SK-N-SH (cell line): ENCODE measurements at regions not wholly inside any gene's neighbourhood (a gene's known extent, or its start where the extent isn't known, plus 50 kb on each side); places are given as distances from the start of the nearest gene placed in this dataset.

Experiments
- CTCF ChIA-PET: fragments of 300-600, 350-600 bp; formaldehyde crosslinking; extraction: SDS; loops from one replicate; lab custom pipeline; 2021; lab: Yijun Ruan, JAX
- POLR2A ChIA-PET: fragments of 350-600 bp; sonication (Branson Sonifier 250); formaldehyde crosslinking; extraction: SDS; loops from one replicate; lab custom pipeline; 2020; ENCODE audit warnings: antibody characterized with exemption, inconsistent platforms; lab: Yijun Ruan, JAX
- DNase-seq: peaks from one replicate; pipeline ENCODE4 v3.0.0; 2012
- H2AFZ ChIP-seq: fragments of 200-600 bp; sonication (generic); 2 replicates; pipeline ENCODE4 v1.8.1; 2016; ENCODE audit warnings: antibody characterized with exemption, mild to moderate bottlenecking, low read depth
- H3F3A ChIP-seq: fragments of 200-600 bp; sonication (generic); replicated peaks from 2 replicates; pipeline ENCODE3; 2016; ENCODE audit warnings: antibody characterized with exemption, mild to moderate bottlenecking; ENCODE audit not compliant: insufficient read depth
- H3K27ac ChIP-seq, 2 experiments: fragments of 200-500 bp in 1 of 2; fragments of 200-600 bp in 1 of 2; sonication (Bioruptor generic) in 1 of 2; sonication (generic), shearing (Covaris generic) in 1 of 2; 2 replicates each; pipeline versions ENCODE4 v1.5.1 to v1.6.1; 2014 to 2016; ENCODE audit warnings: low read depth in 2 of 2, inconsistent platforms in 1 of 2, low read length in 1 of 2, mild to moderate bottlenecking in 1 of 2, mixed read lengths in 1 of 2
- H3K27me3 ChIP-seq: fragments of 200-600 bp; sonication (generic), shearing (Covaris generic); 2 replicates; pipeline ENCODE4 v1.6.1; 2016; ENCODE audit warnings: mixed run types; ENCODE audit not compliant: insufficient read depth
- H3K36me3 ChIP-seq, 2 experiments: fragments of 200-500 bp in 1 of 2; fragments of 200-600 bp in 1 of 2; sonication (Bioruptor generic) in 1 of 2; sonication (generic) in 1 of 2; replicated peaks in 1 of 2; 2 replicates each; pipeline versions ENCODE3 to v1.5.1; 2014 to 2016; ENCODE audit warnings: low read length in 1 of 2, mild to moderate bottlenecking in 1 of 2; ENCODE audit not compliant: insufficient read depth in 2 of 2, control insufficient read depth in 1 of 2
- H3K4me1 ChIP-seq, 2 experiments: fragments of 200-500 bp in 1 of 2; fragments of 200-600 bp in 1 of 2; sonication (Bioruptor generic) in 1 of 2; sonication (generic), shearing (Covaris generic) in 1 of 2; 2 replicates each; pipeline versions ENCODE4 v1.5.1 to v1.6.1; 2014 to 2016; ENCODE audit warnings: low read depth in 1 of 2, low read length in 1 of 2, mixed run types in 1 of 2; ENCODE audit not compliant: insufficient read depth in 2 of 2, control insufficient read depth in 1 of 2
- H3K4me2 ChIP-seq: fragments of 200-600 bp; sonication (generic), shearing (Covaris generic); 2 replicates; pipeline ENCODE4 v1.6.1; 2017; ENCODE audit warnings: mixed run types
- H3K4me3 ChIP-seq, 2 experiments: fragments of 200-500 bp in 1 of 2; fragments of 200-600 bp in 1 of 2; sonication (Bioruptor generic) in 1 of 2; sonication (generic), shearing (Covaris generic) in 1 of 2; 2 replicates each; pipeline versions ENCODE4 v1.5.1 to v1.8.1; 2014 to 2016; ENCODE audit warnings: low read depth in 2 of 2, inconsistent platforms in 1 of 2, low read length in 1 of 2, mild to moderate bottlenecking in 1 of 2, mixed read lengths in 1 of 2, moderate library complexity in 1 of 2
- H3K79me2 ChIP-seq: fragments of 200-600 bp; sonication (generic); 2 replicates; pipeline ENCODE4 v1.8.1; 2017; ENCODE audit warnings: mild to moderate bottlenecking; ENCODE audit not compliant: insufficient read depth
- H3K9ac ChIP-seq: fragments of 200-600 bp; sonication (generic); 2 replicates; pipeline ENCODE4 v1.6.1; 2017; ENCODE audit warnings: mixed run types
- H3K9me2 ChIP-seq: fragments of 200-600 bp; sonication (generic); 2 replicates; pipeline ENCODE4 v1.6.1; 2017; ENCODE audit warnings: mixed run types
- H3K9me3 ChIP-seq: fragments of 200-600 bp; sonication (generic); 2 replicates; pipeline ENCODE4 v1.6.1; 2017; ENCODE audit warnings: mixed run types, mild to moderate bottlenecking, moderate library complexity
- H4K20me1 ChIP-seq: fragments of 200-600 bp; sonication (generic); 2 replicates; pipeline ENCODE4 v1.6.1; 2017; ENCODE audit warnings: mild to moderate bottlenecking, mixed run types; ENCODE audit not compliant: insufficient read depth
- EP300 ChIP-seq, 2 experiments: IDR thresholded peaks; 2 replicates each; pipeline versions ENCODE4 v1.4.0 to v1.6.1; 2012; ENCODE audit warnings: borderline replicate concordance in 1 of 2, low read depth in 1 of 2, low read length in 1 of 2
- FOSL2 ChIP-seq: IDR thresholded peaks from 2 replicates; pipeline ENCODE4 v1.4.0; 2012; ENCODE audit warnings: low read depth, mild to moderate bottlenecking, moderate library complexity, borderline replicate concordance
- FOXJ3 ChIP-seq: sonication (generic); formaldehyde crosslinking; IDR thresholded peaks from 2 replicates; pipeline ENCODE4 v1.5.1; 2020; ENCODE audit warnings: mild to moderate bottlenecking, missing genetic modification reagents
- FOXM1 ChIP-seq: IDR thresholded peaks from 2 replicates; pipeline ENCODE4 v1.4.0; 2012; ENCODE audit warnings: low read depth, mild to moderate bottlenecking
- GABPA ChIP-seq: IDR thresholded peaks from 2 replicates; pipeline ENCODE4 v1.4.0; 2012; ENCODE audit warnings: low read depth, mild to moderate bottlenecking
- GATA2 ChIP-seq: sonication (generic); formaldehyde crosslinking; IDR thresholded peaks from 2 replicates; pipeline ENCODE4 v1.5.0; 2020; ENCODE audit warnings: mild to moderate bottlenecking, missing genetic modification reagents
- IRF3 ChIP-seq: fragments of 150-350 bp; IDR thresholded peaks from 2 replicates; pipeline ENCODE4 v1.6.1; 2016; ENCODE audit warnings: mild to moderate bottlenecking, low read depth, low read length
- JUND ChIP-seq: IDR thresholded peaks from 2 replicates; pipeline ENCODE4 v1.4.0; 2012
- MAX ChIP-seq: IDR thresholded peaks from 2 replicates; pipeline ENCODE4 v1.4.0; 2012; ENCODE audit warnings: low read depth
- MEF2A ChIP-seq: IDR thresholded peaks from 2 replicates; pipeline ENCODE4 v1.4.0; 2012; ENCODE audit warnings: low read depth, borderline replicate concordance
- MXI1 ChIP-seq: IDR thresholded peaks from 2 replicates; pipeline ENCODE4 v1.6.1; 2012; ENCODE audit warnings: mild to moderate bottlenecking, low read depth, low read length, improper control_type of control experiment
- NRF1 ChIP-seq: IDR thresholded peaks from 2 replicates; pipeline ENCODE4 v1.6.1; 2012; ENCODE audit warnings: low read depth, mild to moderate bottlenecking, low read length
- RFX5 ChIP-seq: IDR thresholded peaks from 2 replicates; pipeline ENCODE4 v1.6.1; 2012; ENCODE audit warnings: mild to moderate bottlenecking, improper control_type of control experiment, low read length
- RXRA ChIP-seq: IDR thresholded peaks from 2 replicates; pipeline ENCODE4 v1.4.0; 2012; ENCODE audit warnings: low read depth, mild to moderate bottlenecking, borderline replicate concordance
- SIN3A ChIP-seq: IDR thresholded peaks from 2 replicates; pipeline ENCODE4 v1.6.1; 2012; ENCODE audit warnings: low read depth, mild to moderate bottlenecking, low read length, moderate library complexity, borderline replicate concordance
- SMC3 ChIP-seq: IDR thresholded peaks from 2 replicates; pipeline ENCODE4 v1.6.1; 2012; ENCODE audit warnings: low read depth, low read length, improper control_type of control experiment
- TAF1 ChIP-seq: IDR thresholded peaks from 2 replicates; pipeline ENCODE4 v1.6.1; 2012; ENCODE audit warnings: low read depth, mild to moderate bottlenecking, low read length, moderate library complexity, borderline replicate concordance
- TEAD4 ChIP-seq: IDR thresholded peaks from 2 replicates; pipeline ENCODE4 v1.4.0; 2012; ENCODE audit warnings: mild to moderate bottlenecking, borderline replicate concordance; ENCODE audit not compliant: insufficient read depth
- USF2 ChIP-seq: fragments of 150-350 bp; IDR thresholded peaks from 2 replicates; pipeline ENCODE4 v1.6.1; 2017; ENCODE audit warnings: antibody characterized with exemption, low read length, low read depth, borderline replicate concordance
- YY1 ChIP-seq: IDR thresholded peaks from 2 replicates; pipeline ENCODE4 v1.4.0; 2012; ENCODE audit warnings: low read depth, mild to moderate bottlenecking
- ZBTB33 ChIP-seq: IDR thresholded peaks from 2 replicates; pipeline ENCODE4 v1.4.0; 2012; ENCODE audit warnings: low read depth, borderline replicate concordance
- WGBS: methylation state at CpG from one replicate; pipeline ENCODE4 v1.1.6; 2017; ENCODE audit warnings: low lambda C conversion rate; 5-methylcytosine and 5-hydroxymethylcytosine counted together

GRCh38 chr20:53714524-53714923 lies 120.9 kb upstream of the ZNF217 start:
- Histone ChIP-seq H3K4me1 (no peaks in the 10 kb centered on the region), H3F3A (no peaks in the 10 kb centered on the region), H3K27me3 (no peaks in the 10 kb centered on the region), H3K36me3 (no peaks in the 10 kb centered on the region), H3K9me2 (no peaks in the 10 kb centered on the region), H3K27ac (no peak overlapping the region), H3K4me3 (no peak overlapping the region), H4K20me1 (no peaks in the 10 kb centered on the region), H2AFZ (no peak overlapping the region), H3K9me3 (no peaks in the 10 kb centered on the region), H3K9ac (no peak overlapping the region), H3K4me2 (no peak overlapping the region), H3K79me2 (no peaks in the 10 kb centered on the region)
- ChIA-PET POLR2A (no interaction called here), CTCF (no interaction called here)
- 91% methylated on average over 4 of the region's 4 CpGs for whole genome bisulfite sequencing
- TF ChIP-seq TAF1 (no peak), IRF3 (no peak), SIN3A (no peak), FOSL2 (no peak), EP300 (IDR thresholded peaks at IDR 0.05; ENCODE audit: borderline replicate concordance in 1 of 2, low read depth in 1 of 2, low read length in 1 of 2) (no peak)
- no peak for DNase-seq

GRCh38 chr20:53713328-53714056 lies 119.9 kb upstream of the ZNF217 start:
- no peak overlapping the region for H2AFZ ChIP-seq
- no peak for DNase-seq
- H4K20me1 ChIP-seq = no peaks in the 10 kb centered on the region
- H3K9me2 ChIP-seq = no peaks in the 10 kb centered on the region
- H3K4me1 ChIP-seq = no peaks in the 10 kb centered on the region
- CTCF ChIA-PET = no interaction called here
- 81% methylated on average over 12 of the region's 17 CpGs for WGBS
- H3K79me2 ChIP-seq = no peaks in the 10 kb centered on the region
- no peak overlapping the region for H3K4me3 ChIP-seq
- no peaks in the 10 kb centered on the region for H3K9me3 ChIP-seq
- H3K27ac ChIP-seq = no peak overlapping the region
- no peaks in the 10 kb centered on the region for H3F3A ChIP-seq
- POLR2A ChIA-PET = no interaction called here
- H3K4me2 ChIP-seq = no peak overlapping the region
- H3K9ac ChIP-seq = no peak overlapping the region
- no peaks in the 10 kb centered on the region for H3K36me3 ChIP-seq
- no peaks in the 10 kb centered on the region for H3K27me3 ChIP-seq
- TF ChIP-seq GABPA (no peak), SMC3 (no peak), MAX (no peak), FOSL2 (no peak), SIN3A (no peak), NRF1 (no peak), MEF2A (no peak), GATA2 (CRISPR knock-in tag) (no peak), TAF1 (no peak), FOXM1 (no peak), TEAD4 (no peak), ZBTB33 (no peak), YY1 (no peak), JUND (no peak), EP300 (IDR thresholded peaks at IDR 0.05; ENCODE audit: borderline replicate concordance in 1 of 2, low read depth in 1 of 2, low read length in 1 of 2) (no peak), RFX5 (no peak), MXI1 (no peak), USF2 (no peak), RXRA (no peak), FOXJ3 (CRISPR knock-in tag) (no peak)
